Immature natural killer cell (primary cell): ENCODE measurements at regions not wholly inside any gene's neighbourhood (a gene's known extent, or its start where the extent isn't known, plus 50 kb on each side); places are given as distances from the start of the nearest gene placed in this dataset.

ENCODE experiments used
- DNase-seq, 3 donors: peaks; one replicate each; pipeline ENCODE4 v3.0.0; 2022; ENCODE audit warnings: mixed read lengths in 1 of 3
- H3K27ac Mint-ChIP-seq, 6 donors: one replicate each; pipeline ENCODE4 v1.8.0; 2020; ENCODE audit warnings: mixed read lengths in 6 of 6, mild to moderate bottlenecking in 5 of 6, inconsistent platforms in 4 of 6, moderate library complexity in 3 of 6
- H3K27me3 Mint-ChIP-seq, 3 donors: one replicate each; pipeline ENCODE4 v1.8.0; 2020 to 2021; ENCODE audit warnings: low read depth in 3 of 3, mild to moderate bottlenecking in 3 of 3, mixed read lengths in 3 of 3, moderate library complexity in 3 of 3, inconsistent platforms in 1 of 3
- H3K36me3 Mint-ChIP-seq, 3 donors: one replicate each; pipeline ENCODE4 v1.8.0; 2020; ENCODE audit warnings: mixed read lengths in 3 of 3, inconsistent platforms in 2 of 3, mild to moderate bottlenecking in 2 of 3
- H3K4me1 Mint-ChIP-seq, 2 donors: one replicate each; pipeline ENCODE4 v1.8.0; 2020; ENCODE audit warnings: inconsistent platforms in 2 of 2, mild to moderate bottlenecking in 2 of 2, mixed read lengths in 2 of 2, moderate library complexity in 1 of 2
- H3K4me3 Mint-ChIP-seq, 5 donors: one replicate each; pipeline ENCODE4 v1.8.0; 2020; ENCODE audit warnings: mild to moderate bottlenecking in 5 of 5, mixed read lengths in 5 of 5, inconsistent platforms in 3 of 5, moderate library complexity in 3 of 5
- H3K9me3 Mint-ChIP-seq, 6 donors: one replicate each; pipeline ENCODE4 v1.8.0; 2020; ENCODE audit warnings: mild to moderate bottlenecking in 6 of 6, mixed read lengths in 6 of 6, inconsistent platforms in 4 of 6, moderate library complexity in 3 of 6

DNA sequence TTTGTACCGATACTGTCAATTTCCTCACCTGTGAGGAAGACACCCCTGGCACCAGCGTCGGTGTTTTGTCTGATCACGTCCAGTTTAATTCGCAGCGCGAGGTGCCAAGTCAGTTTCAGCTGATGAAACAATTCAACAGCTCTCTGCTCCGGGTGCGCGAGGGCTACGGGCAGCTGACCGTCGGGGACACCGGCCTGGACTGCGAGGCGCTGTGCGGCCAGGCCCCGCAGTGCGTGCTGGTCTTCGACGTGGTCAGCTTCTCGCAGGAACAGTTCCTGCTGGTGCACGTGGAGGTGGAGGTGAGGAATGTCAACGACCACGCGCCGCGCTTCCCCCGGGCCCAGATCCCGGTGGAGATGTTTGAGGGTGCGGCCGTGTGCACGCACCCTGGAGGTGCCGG is 171.5 kb downstream of the OLFM4 start:
- Mint-ChIP-seq H3K27me3 (peaks cover 4 to 9% (median 7%) of the 10 kb centered on the region in 3 donors), H3K36me3 (peaks cover 0 to 4% (median 4%) of the 10 kb centered on the region in 3 donors), H3K9me3 (peaks cover 0 to 7% (median 0%) of the 10 kb centered on the region in 6 donors), H3K4me1 (peaks cover 0 to 5% of the 10 kb centered on the region in 2 donors), H3K4me3 (no peak overlapping the region), H3K27ac (no peak overlapping the region)
- no peak for DNase-seq

DNA sequence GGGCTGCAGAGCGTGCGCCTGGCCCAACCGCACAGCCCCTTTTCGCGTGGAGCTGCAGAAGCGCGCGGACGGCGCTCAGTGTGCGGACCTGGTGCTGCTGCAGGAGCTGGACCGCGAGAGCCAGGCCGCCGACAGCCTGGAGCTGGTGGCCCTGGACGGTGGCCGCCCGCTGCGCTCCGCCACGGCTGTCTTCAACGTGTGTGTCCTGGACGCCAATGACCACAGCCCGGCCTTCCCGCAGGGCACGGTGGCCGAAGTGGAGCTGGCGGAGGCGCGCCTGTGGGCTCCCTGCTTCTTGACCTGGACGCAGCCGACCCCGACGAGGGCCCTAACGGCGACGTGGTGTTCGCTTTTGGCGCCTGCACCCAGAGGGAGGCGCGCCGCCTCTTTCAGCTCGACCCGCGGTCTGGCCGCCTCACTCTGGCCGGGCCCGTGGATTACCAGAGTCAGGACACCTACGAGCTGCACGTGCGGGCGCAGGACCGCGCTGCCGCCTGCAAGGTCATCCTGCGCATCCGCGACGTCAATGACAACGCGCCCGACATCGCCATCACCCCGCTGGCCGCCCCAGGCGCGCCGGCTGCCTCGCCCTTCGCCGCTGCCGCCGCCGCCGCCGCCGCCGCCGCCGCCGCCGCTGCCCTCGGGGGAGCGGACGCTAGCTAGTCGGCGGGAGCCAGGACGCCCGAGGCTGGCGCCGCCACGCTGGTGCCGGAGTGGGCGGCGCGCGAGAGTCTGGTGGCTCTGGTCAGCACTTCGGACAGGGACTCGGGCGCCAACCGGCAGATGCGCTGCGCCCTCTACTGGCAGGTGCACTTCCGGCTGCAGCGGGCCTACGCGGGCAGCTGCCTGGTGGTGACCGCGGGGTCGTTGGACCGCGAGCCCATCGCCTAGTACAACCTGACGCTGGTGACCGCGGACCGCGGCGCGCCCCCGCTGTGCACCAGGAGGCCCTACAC is 172.2 kb downstream of the OLFM4 start:
- peaks cover 4 to 10% (median 7%) of the 10 kb centered on the region in 3 donors for H3K27me3 Mint-ChIP-seq
- H3K9me3 Mint-ChIP-seq: peaks cover 0 to 6% (median 0%) of the 10 kb centered on the region in 6 donors
- peak in 1 of 3 donors; percentile 2 for DNase-seq
- peaks cover 0 to 5% of the 10 kb centered on the region in 2 donors for H3K4me1 Mint-ChIP-seq
- no peak overlapping the region for H3K4me3 Mint-ChIP-seq
- no peak overlapping the region for H3K27ac Mint-ChIP-seq
- H3K36me3 Mint-ChIP-seq: peaks cover 0 to 4% (median 4%) of the 10 kb centered on the region in 3 donors

DNA sequence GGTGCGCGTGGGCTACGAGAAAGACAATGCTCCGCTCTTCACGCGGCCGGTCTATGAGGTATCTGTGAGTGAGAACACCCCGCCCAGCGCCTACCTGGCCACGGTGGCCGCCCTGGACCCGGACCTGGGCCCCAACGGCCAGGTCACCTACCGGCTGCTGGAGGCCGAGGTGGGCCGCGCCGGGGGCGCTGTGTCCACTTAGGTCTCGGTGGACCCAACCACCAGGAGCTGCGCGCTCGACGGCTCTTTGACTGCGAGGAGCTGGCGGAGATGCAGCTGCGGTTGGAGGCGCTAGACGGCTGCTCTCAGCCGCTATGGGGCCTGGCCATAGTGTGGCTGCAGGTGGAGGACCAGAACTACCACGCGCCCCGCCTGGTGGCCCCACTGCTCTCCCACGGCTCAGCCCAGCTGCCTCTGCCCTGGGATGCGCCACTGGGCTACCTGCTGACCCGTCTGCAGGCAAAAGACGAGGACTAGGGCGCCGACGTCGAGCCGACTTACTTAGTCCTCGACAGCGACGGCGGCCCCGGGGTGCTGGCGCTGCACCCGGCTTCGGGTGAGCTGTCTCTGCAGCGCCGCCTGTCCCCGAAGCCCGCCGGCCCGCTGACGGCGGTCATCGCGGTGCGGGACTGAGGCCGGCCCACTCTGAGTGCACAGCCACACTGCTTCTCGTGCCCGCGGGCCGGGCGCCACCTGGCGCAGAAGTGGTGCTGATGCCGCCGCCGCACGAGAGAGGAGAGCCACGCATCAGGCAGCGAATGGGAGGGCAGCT is 173.0 kb downstream of the OLFM4 start:
- Mint-ChIP-seq H3K36me3 (peaks cover 0 to 4% (median 4%) of the 10 kb centered on the region in 3 donors), H3K27ac (no peak overlapping the region), H3K4me3 (no peak overlapping the region), H3K27me3 (peaks cover 4 to 13% (median 7%) of the 10 kb centered on the region in 3 donors), H3K4me1 (peaks cover 0 to 5% of the 10 kb centered on the region in 2 donors), H3K9me3 (peaks cover 0 to 6% (median 0%) of the 10 kb centered on the region in 6 donors)
- no peak for DNase-seq

DNA sequence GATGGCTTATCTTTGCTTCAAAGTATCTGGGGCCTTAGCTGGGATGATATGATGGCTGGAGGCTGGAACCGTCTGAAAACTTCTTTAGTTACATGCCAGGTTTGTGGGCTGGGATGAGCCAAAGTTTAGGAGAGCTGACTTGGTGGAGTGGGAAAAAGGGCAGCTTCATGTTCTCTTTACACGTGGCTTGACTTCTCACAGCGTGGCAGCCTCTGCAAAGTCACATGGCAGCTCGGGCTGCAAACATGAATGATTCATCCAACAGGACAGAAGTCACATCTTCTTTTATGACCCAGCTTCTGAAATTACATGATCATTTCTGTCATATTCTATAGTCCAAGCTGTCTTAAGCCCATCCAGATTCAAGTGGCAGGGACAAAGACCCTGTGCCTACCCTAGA is 176.0 kb downstream of the OLFM4 start:
- no peak for DNase-seq
- H3K36me3 Mint-ChIP-seq: peaks cover 0 to 4% (median 1%) of the 10 kb centered on the region in 3 donors
- no peaks in the 10 kb centered on the region for H3K4me1 Mint-ChIP-seq
- H3K27ac Mint-ChIP-seq: no peak overlapping the region
- peaks cover 0 to 3% (median 2%) of the 10 kb centered on the region in 6 donors for H3K9me3 Mint-ChIP-seq
- no peak overlapping the region for H3K4me3 Mint-ChIP-seq
- H3K27me3 Mint-ChIP-seq: peaks cover 0 to 8% (median under 1%) of the 10 kb centered on the region in 3 donors

DNA sequence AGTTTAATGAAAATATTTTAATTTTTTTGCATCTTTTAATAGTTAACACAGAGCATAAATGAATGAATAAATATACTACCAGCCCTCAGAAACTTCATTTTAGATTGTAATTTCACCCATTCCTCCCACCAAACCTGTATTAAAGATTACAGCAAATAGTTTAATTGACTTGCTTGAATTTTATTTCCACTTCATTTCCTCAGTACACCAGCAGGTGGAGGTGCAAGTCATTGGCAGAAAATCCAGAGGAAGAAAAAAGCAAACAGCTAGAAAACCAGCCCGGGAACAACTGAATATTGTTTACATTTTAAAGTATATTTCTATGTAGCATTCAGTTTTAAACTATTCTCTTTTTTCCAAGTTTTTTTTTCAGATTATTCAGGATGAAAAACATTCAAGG is 177.8 kb downstream of the OLFM4 start:
- Mint-ChIP-seq H3K9me3 (peaks cover 0 to 3% (median 2%) of the 10 kb centered on the region in 6 donors), H3K4me3 (no peak overlapping the region), H3K36me3 (peaks cover 0 to 4% (median 0%) of the 10 kb centered on the region in 3 donors), H3K27me3 (peaks cover 0 to 8% (median 0%) of the 10 kb centered on the region in 3 donors), H3K27ac (no peak overlapping the region), H3K4me1 (no peaks in the 10 kb centered on the region)
- DNase-seq: no peak

DNA sequence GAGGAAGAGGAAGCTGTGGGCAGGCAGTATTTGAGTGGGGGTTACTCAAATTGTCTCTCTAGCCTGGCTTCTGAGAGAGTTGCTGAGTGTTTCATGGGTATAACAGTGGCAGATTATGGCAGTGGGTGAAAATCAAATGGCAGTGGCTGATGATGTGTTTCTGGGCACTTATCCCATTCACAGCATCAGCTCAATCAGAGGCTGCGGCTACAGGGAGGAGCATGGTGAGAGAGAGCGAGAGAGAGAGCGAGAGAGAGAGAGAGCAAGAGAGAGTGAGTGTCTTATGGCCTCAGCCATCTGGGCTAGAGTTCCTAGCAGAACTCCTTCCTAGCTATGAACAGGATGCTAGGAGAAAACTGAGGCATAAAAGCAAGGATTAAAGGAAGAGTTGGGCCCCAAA is 178.9 kb downstream of the OLFM4 start:
- Mint-ChIP-seq H3K36me3 (peaks cover 0 to 4% (median 0%) of the 10 kb centered on the region in 3 donors), H3K9me3 (peaks cover 0 to 3% (median 2%) of the 10 kb centered on the region in 6 donors), H3K27ac (no peak overlapping the region), H3K4me3 (no peak overlapping the region), H3K27me3 (peaks cover 0 to 8% (median 0%) of the 10 kb centered on the region in 3 donors), H3K4me1 (no peaks in the 10 kb centered on the region)
- no peak for DNase-seq

DNA sequence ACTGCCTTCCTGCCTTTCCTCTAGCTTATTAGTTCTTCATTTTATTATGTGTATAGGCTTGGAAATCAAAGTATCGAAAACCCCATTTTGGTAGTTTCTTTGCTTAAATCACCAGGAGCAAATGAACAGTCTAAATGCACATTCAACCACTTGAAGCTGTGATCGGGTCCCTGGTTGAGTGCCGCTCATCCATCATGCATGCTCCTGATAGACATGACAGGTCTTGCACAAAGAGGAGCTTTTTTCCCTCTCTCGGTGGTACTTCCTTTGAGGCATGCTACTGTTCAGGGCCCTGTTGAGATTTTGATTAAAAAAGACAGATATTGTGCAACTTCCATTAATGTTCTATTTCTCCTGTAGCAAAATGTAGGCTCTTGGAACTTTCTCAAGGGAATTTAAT is 185.8 kb downstream of the OLFM4 start:
- Mint-ChIP-seq H3K4me1 (no peaks in the 10 kb centered on the region), H3K27ac (no peak overlapping the region), H3K4me3 (no peak overlapping the region), H3K9me3 (peaks cover 0 to 2% (median 0%) of the 10 kb centered on the region in 6 donors), H3K36me3 (no peaks in the 10 kb centered on the region), H3K27me3 (peaks cover 0 to 2% (median 1%) of the 10 kb centered on the region in 3 donors)
- no peak for DNase-seq

DNA sequence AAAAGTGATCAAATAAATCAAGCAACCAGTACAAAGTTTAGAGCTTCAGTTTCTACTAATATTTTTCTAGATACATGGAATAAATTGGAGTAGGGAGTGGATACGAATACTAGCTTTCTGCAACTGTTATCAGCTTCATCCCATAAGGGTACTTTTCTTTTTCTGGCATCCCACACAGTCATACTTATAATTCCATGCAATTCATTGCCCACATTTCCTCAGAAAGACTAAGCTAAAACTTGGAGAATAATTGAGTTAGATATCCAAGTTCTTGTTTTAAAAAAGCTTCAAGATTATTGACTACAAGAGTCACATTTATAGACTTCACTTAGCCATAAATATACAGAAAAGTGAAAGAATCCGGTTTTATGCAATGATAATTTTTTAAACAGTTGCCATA is 186.9 kb downstream of the OLFM4 start:
- H3K27me3 Mint-ChIP-seq: peaks cover 0 to 2% (median 1%) of the 10 kb centered on the region in 3 donors
- DNase-seq: no peak
- no peaks in the 10 kb centered on the region for H3K36me3 Mint-ChIP-seq
- no peaks in the 10 kb centered on the region for H3K4me1 Mint-ChIP-seq
- no peak overlapping the region for H3K27ac Mint-ChIP-seq
- H3K4me3 Mint-ChIP-seq: no peak overlapping the region
- H3K9me3 Mint-ChIP-seq: peaks cover 0 to 2% (median 0%) of the 10 kb centered on the region in 6 donors

DNA sequence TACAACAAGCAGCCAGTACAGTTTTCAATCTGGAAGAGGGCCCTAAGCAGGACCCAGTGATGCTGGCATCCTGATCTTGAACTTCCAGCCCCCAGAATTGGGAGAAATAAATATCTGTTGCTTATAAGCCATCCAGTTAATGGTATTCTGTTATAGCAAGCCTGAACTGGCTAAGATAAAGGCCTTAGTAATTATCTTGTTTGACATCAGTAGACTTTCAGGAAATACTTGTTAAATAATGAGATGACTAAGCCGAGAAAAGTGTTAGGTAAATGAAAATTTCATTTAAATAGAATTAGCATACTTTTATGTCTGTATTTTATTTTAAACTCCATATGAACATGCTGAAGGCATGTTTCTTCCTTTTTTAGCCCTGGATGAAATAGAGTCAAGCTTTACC is 188.2 kb downstream of the OLFM4 start:
- Mint-ChIP-seq H3K36me3 (no peaks in the 10 kb centered on the region), H3K9me3 (peaks cover 0 to 3% (median under 1%) of the 10 kb centered on the region in 6 donors), H3K4me3 (no peak overlapping the region), H3K4me1 (no peaks in the 10 kb centered on the region), H3K27ac (no peak overlapping the region), H3K27me3 (peaks cover 0 to 2% (median 1%) of the 10 kb centered on the region in 3 donors)
- DNase-seq: no peak

DNA sequence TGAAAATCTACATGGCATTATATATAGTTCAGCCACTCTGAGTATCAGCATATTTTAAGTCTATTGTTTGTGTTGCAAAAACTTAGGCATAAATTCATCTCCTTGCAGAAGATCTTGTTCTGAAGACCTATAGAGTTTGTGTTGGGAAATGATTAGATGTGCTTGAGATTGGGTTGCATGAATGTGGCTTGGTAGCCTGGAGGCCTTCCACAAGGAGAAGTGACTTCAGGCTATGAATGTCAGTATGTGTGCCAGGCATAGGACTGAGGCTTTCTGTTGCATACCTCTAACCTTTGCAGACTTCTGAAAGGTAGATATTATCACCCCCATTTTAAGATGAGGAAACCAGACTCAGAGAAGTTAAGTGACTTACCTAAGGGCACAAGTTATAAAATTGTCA is 188.6 kb downstream of the OLFM4 start:
- Mint-ChIP-seq H3K36me3 (no peaks in the 10 kb centered on the region), H3K4me3 (no peak overlapping the region), H3K4me1 (no peaks in the 10 kb centered on the region), H3K27me3 (peaks cover 0 to 3% (median 1%) of the 10 kb centered on the region in 3 donors), H3K27ac (no peak overlapping the region), H3K9me3 (peaks cover 0 to 3% (median under 1%) of the 10 kb centered on the region in 6 donors)
- DNase-seq: no peak

DNA sequence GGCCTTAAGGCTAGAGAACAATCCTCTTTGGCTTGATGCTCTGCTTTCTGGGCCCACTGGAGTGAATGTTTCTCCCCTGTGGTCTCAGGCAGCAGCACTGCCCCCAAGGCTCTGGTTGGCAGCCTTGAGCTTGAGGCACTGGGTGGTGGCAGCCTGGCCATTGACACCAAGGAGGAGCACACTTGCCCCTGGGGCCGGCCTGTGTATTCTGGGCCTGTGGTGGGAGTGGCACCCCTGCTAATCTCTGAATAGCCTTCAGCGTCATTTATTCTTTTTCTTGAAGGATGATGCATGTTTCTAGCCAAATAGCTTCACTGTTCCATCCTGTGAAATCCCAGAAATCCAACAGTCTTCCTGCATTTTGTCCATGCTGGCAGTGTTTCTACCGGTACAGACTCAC is 191.4 kb downstream of the OLFM4 start:
- no peak for DNase-seq
- Mint-ChIP-seq H3K27me3 (peaks cover 0 to 3% (median 2%) of the 10 kb centered on the region in 3 donors), H3K4me1 (no peaks in the 10 kb centered on the region), H3K4me3 (no peak overlapping the region), H3K36me3 (peaks cover 0 to 3% (median 0%) of the 10 kb centered on the region in 3 donors), H3K27ac (no peak overlapping the region), H3K9me3 (peaks cover 0 to 9% (median 4%) of the 10 kb centered on the region in 6 donors)

DNA sequence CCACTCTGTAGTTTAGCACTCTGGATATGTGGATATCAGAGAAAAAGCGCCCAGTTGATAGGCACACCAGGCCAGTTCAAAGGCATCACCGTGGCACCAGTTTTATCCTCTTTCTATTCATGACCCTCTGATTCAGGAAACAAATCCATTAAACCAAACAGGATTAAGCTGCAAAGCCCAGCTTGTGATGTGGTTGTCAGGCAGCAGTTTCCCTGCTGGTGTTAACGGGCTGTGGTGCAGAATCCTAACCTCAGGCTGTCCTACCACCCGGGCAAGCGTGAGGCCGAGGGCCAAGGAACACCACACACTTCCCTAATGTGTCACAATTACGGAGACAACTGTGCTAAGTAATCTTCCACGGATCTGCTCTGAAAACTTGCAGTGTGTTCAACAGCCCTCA is 209.1 kb downstream of the OLFM4 start:
- H3K4me1 Mint-ChIP-seq: no peaks in the 10 kb centered on the region
- H3K27me3 Mint-ChIP-seq: peaks cover 0 to 3% (median 3%) of the 10 kb centered on the region in 3 donors
- peaks cover 0 to 5% (median 0%) of the 10 kb centered on the region in 6 donors for H3K9me3 Mint-ChIP-seq
- no peak overlapping the region for H3K4me3 Mint-ChIP-seq
- no peaks in the 10 kb centered on the region for H3K36me3 Mint-ChIP-seq
- H3K27ac Mint-ChIP-seq: no peak overlapping the region
- no peak for DNase-seq

DNA sequence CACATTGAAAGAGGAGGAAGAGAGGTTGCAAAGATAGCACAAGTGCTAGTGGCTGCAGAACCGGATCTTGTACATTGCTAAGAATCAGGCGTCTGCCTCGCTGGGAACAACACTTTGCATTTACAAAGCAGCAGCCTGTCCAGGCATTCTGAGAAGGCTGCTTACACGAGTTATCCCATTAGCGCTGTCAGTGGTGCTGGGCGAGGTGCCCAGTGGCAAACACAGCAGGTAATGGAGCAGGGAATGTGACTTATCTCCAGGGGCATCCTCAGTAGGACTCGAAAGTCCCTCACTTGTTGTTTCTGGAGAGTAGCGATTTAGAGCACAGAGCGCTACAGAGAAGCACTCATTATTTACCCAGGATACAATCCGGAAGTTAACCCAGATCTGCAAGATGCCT is 209.6 kb downstream of the OLFM4 start:
- no peaks in the 10 kb centered on the region for H3K36me3 Mint-ChIP-seq
- H3K4me3 Mint-ChIP-seq: no peak overlapping the region
- DNase-seq: no peak
- no peak overlapping the region for H3K27ac Mint-ChIP-seq
- no peaks in the 10 kb centered on the region for H3K4me1 Mint-ChIP-seq
- peaks cover 0 to 5% (median 0%) of the 10 kb centered on the region in 6 donors for H3K9me3 Mint-ChIP-seq
- H3K27me3 Mint-ChIP-seq: peaks cover 0 to 3% (median 3%) of the 10 kb centered on the region in 3 donors
